GM19468 (cell line): ENCODE measurements at regions not wholly inside any gene's neighbourhood (a gene's known extent, or its start where the extent isn't known, plus 50 kb on each side); places are given as distances from the start of the nearest gene placed in this dataset.
"Not testable (repeated sequence)": the region's sequence is repeated elsewhere in the genome, so short reads cannot be mapped to it uniquely, and the experiment has no call there.

ENCODE experiments used
- ATAC-seq: cut with Tn5 transposase; IDR thresholded peaks from one replicate; pipeline ENCODE4 v1.9.1; 2021; ENCODE audit warnings: mild to moderate bottlenecking, moderate library complexity, moderate number of reproducible peaks; ENCODE audit not compliant: unreplicated experiment; ENCODE audit errors: extremely low read depth

- no peak for ATAC-seq
Observed at GRCh38 chr4:120636120-120636630, 286.4 kb downstream of the PRDM5 start.

GRCh38 chr4:120633810-120634209 is 288.7 kb downstream of the PRDM5 start:
- ATAC-seq = no peak

GRCh38 chr4:120630427-120630826 is 292.1 kb downstream of the PRDM5 start:
- no peak for ATAC-seq

- ATAC-seq = no peak
Observed at GRCh38 chr4:120629546-120630108, 292.9 kb downstream of the PRDM5 start.

- no peak for ATAC-seq
Observed at GRCh38 chr4:120622601-120623000, 299.9 kb downstream of the PRDM5 start.

- no peak for ATAC-seq
Observed at GRCh38 chr4:120617171-120617570, 305.4 kb downstream of the PRDM5 start.

GRCh38 chr4:120616041-120616440 is 306.5 kb downstream of the PRDM5 start:
- no peak for ATAC-seq

GRCh38 chr4:120613778-120614177 is 308.7 kb downstream of the PRDM5 start:
- no peak for ATAC-seq

- ATAC-seq = no peak
Observed at GRCh38 chr4:120611092-120611491, 311.4 kb downstream of the PRDM5 start.

- ATAC-seq = no peak
Observed at GRCh38 chr4:120591038-120591437, 331.5 kb downstream of the PRDM5 start.

- ATAC-seq = no peak
Observed at GRCh38 chr4:120589787-120590186, 332.7 kb downstream of the PRDM5 start.

- ATAC-seq = no peak
Observed at GRCh38 chr4:120568731-120569130, 353.8 kb downstream of the PRDM5 start.

GRCh38 chr4:120561648-120562047 is 360.9 kb downstream of the PRDM5 start:
- ATAC-seq = no peak

- no peak for ATAC-seq
Observed at GRCh38 chr4:120557372-120557771, 365.2 kb downstream of the PRDM5 start.

- ATAC-seq = no peak
Observed at GRCh38 chr4:120555058-120555457, 367.5 kb downstream of the PRDM5 start.

- ATAC-seq = no peak
Observed at GRCh38 chr4:120554086-120554485, 368.4 kb downstream of the PRDM5 start.

- not testable (repeated sequence) for ATAC-seq
Observed at GRCh38 chr4:120550624-120551220, 371.8 kb downstream of the PRDM5 start.

- no peak for ATAC-seq
Observed at GRCh38 chr4:120549011-120549570, 373.4 kb downstream of the PRDM5 start.

- no peak for ATAC-seq
Observed at GRCh38 chr4:120545391-120545790, 377.1 kb downstream of the PRDM5 start.

- ATAC-seq = no peak
Observed at GRCh38 chr4:120544838-120545237, 377.7 kb downstream of the PRDM5 start.

GRCh38 chr4:120540625-120541024 is 381.9 kb downstream of the PRDM5 start:
- no peak for ATAC-seq

- no peak for ATAC-seq
Observed at GRCh38 chr4:120536884-120537283, 385.6 kb downstream of the PRDM5 start.
